ENCODE measurements at regions not wholly inside any gene's neighbourhood (a gene's known extent, or its start where the extent isn't known, plus 50 kb on each side); places are given as distances from the start of the nearest gene placed in this dataset.

DNA sequence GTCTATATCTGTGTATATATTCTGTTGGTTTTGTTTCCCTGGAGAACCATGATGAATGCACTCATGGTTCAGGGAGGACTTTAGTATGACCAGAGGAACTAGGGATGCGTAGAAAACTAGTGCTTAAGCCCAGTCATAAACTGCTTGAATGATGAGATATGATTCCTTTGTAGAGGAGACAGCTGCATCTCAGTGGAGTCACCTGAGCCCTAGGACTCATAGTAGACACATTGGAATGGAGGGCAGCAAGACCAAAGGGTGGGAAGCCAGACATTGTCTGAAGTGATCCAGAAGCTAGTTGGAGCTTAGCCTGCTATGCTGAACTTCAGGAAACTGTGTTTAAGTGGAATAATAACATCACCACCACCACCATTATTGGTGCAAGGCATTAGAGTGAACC is 89.5 kb upstream of the SPATA13 start:
- Histone ChIP-seq H3K9me1 (replicated peaks; ENCODE audit: control insufficient read depth, extremely low read depth, insufficient read depth, low read length) (no peaks in the 10 kb centered on the region), H3K4me2 (ENCODE audit: insufficient read depth, low read length) (no peak overlapping the region), H3K27ac (ENCODE audit: insufficient read depth, low read depth, low read length) (peak overlapping the region; percentile 21), H3K36me3 (ENCODE audit: control insufficient read depth in 2 of 2, extremely low read depth in 1 of 2, insufficient read depth in 2 of 2, low read length in 2 of 2) (no peaks in the 10 kb centered on the region), H3K9me3 (replicated peaks; ENCODE audit: control insufficient read depth, insufficient read depth, low read length) (no peaks in the 10 kb centered on the region), H3K79me2 (ENCODE audit: control insufficient read depth, insufficient read depth, low read length) (no peaks in the 10 kb centered on the region), H2AFZ (ENCODE audit: low read depth, low read length) (peak overlapping the region; percentile 68), H3K4me1 (ENCODE audit: control insufficient read depth, extremely low read depth, insufficient read depth, low read length) (peaks cover 31% of the 10 kb centered on the region), H3K9ac (replicated peaks; ENCODE audit: extremely low read depth, insufficient read depth, low read length) (no peak overlapping the region), H3K27me3 (ENCODE audit: control insufficient read depth in 2 of 2, insufficient read depth in 2 of 2, low read length in 2 of 2) (no peaks in the 10 kb centered on the region), H4K20me1 (replicated peaks; ENCODE audit: control insufficient read depth, extremely low read depth, insufficient read depth, low read length) (no peaks in the 10 kb centered on the region), H3K4me3 (replicated peaks in 1 of 3; ENCODE audit: insufficient read depth in 1 of 3, low read depth in 1 of 3, low read length in 3 of 3) (no peak overlapping the region)
- TF ChIP-seq EZH2 (IDR thresholded peaks at IDR 0.05; ENCODE audit: borderline replicate concordance, low read depth, low read length, severe bottlenecking) (no peak), MYC (IDR thresholded peaks at IDR 0.05; ENCODE audit: low read depth, low read length) (no peak), POLR2AphosphoS5 (IDR thresholded peaks at IDR 0.05; ENCODE audit: insufficient read depth, low read depth, low read length) (no peak), JUN (IDR thresholded peaks at IDR 0.05; ENCODE audit: borderline replicate concordance, insufficient read depth, insufficient read length, low read depth) (no peak), POLR2A (IDR thresholded peaks at IDR 0.05; ENCODE audit: low read depth, low read length) (no peak), FOS (IDR thresholded peaks at IDR 0.05; ENCODE audit: borderline replicate concordance, insufficient read depth, low read length) (no peak), GATA2 (IDR thresholded peaks at IDR 0.05; ENCODE audit: insufficient read depth, insufficient read length, low read depth, low read length) (no peak)
- TF ChIP-seq, protein P1, sequence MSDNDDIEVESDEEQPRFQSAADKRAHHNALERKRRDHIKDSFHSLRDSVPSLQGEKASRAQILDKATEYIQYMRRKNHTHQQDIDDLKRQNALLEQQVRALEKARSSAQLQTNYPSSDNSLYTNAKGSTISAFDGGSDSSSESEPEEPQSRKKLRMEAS (IDR thresholded peaks at IDR 0.05; ENCODE audit: insufficient read depth, insufficient read length), result no peak
- TF ChIP-seq, protein P2, sequence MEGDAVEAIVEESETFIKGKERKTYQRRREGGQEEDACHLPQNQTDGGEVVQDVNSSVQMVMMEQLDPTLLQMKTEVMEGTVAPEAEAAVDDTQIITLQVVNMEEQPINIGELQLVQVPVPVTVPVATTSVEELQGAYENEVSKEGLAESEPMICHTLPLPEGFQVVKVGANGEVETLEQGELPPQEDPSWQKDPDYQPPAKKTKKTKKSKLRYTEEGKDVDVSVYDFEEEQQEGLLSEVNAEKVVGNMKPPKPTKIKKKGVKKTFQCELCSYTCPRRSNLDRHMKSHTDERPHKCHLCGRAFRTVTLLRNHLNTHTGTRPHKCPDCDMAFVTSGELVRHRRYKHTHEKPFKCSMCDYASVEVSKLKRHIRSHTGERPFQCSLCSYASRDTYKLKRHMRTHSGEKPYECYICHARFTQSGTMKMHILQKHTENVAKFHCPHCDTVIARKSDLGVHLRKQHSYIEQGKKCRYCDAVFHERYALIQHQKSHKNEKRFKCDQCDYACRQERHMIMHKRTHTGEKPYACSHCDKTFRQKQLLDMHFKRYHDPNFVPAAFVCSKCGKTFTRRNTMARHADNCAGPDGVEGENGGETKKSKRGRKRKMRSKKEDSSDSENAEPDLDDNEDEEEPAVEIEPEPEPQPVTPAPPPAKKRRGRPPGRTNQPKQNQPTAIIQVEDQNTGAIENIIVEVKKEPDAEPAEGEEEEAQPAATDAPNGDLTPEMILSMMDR (IDR thresholded peaks at IDR 0.05; ENCODE audit: extremely low read depth in 1 of 2, insufficient read depth in 1 of 2, low read depth in 1 of 2, low read length in 2 of 2), result no peak
- dilution Hi-C loops (cut with MboI; ENCODE audit: extremely low pct_ligation_motif_present, low sequenced_read_pairs) (no loop called here), intact Hi-C loops (cut with micrococcal nuclease) (loop anchor here (5.0 kb wide), 1 partner anchor 91 kb away; the partner anchor contains the start of gene SPATA13)
- DNase-seq (ENCODE audit: low read depth, low spot score) (no peak), FAIRE-seq (no peak)
- POLR2A ChIA-PET, result no interaction called here
- BruUV-seq (replicated peaks), result no TSS peak
- CTCF ChIA-PET, result interaction anchor here (1.4 to 2.2 kb wide), 3 partner anchors 11 to 158 kb away, joined by 5 to 12 read pairs (median 7); no protein-coding TSS in a partner anchor

Measured in endothelial cell of umbilical vein (primary cell).